Heart left ventricle (tissue), 16 donors: ENCODE measurements at regions not wholly inside any gene's neighbourhood (a gene's known extent, or its start where the extent isn't known, plus 50 kb on each side); places are given as distances from the start of the nearest gene placed in this dataset.

Experiments
- ATAC-seq, 4 donors: fragments of 200-7000 bp; cut with Tn5 transposase; one replicate each; pipeline ENCODE4 v1.9.1; 2020 to 2022; ENCODE audit warnings: moderate library complexity in 4 of 4, mild to moderate bottlenecking in 3 of 4, moderate number of reproducible peaks in 1 of 4
- DNase-seq, 5 donors: peaks; one replicate each; pipeline ENCODE4 v3.0.0-alpha.2; 2020
- H3K27ac ChIP-seq, 12 donors: fragments of 200-600 bp; sonication (generic) in 4 of 12; one replicate each; pipeline versions ENCODE4 v1.5.0 to v1.8.0; 2016 to 2022; ENCODE audit warnings: mild to moderate bottlenecking in 2 of 12
- H3K27me3 ChIP-seq, 9 donors: fragments of 200-600 bp; sonication (generic) in 2 of 9; one replicate each; pipeline versions ENCODE4 v1.5.1 to v1.8.0; 2016 to 2022; ENCODE audit warnings: mild to moderate bottlenecking in 3 of 9
- H3K36me3 ChIP-seq, 9 donors: fragments of 200-600 bp; sonication (generic) in 2 of 9; one replicate each; pipeline versions ENCODE4 v1.5.0 to v1.8.0; 2018 to 2022; ENCODE audit warnings: mild to moderate bottlenecking in 2 of 9
- H3K4me1 ChIP-seq, 12 donors: fragments of 200-600 bp; sonication (generic) in 4 of 12; one replicate each; pipeline versions ENCODE4 v1.5.0 to v1.8.0; 2016 to 2022; ENCODE audit warnings: mild to moderate bottlenecking in 3 of 12
- H3K4me3 ChIP-seq, 12 donors: fragments of 200-600 bp; sonication (generic) in 4 of 12; one replicate each; pipeline versions ENCODE4 v1.5.0 to v1.8.0; 2017 to 2022; ENCODE audit warnings: mild to moderate bottlenecking in 9 of 12, moderate library complexity in 4 of 12
- H3K9me3 ChIP-seq, 12 donors: fragments of 200-600 bp; sonication (generic) in 4 of 12; one replicate each; pipeline versions ENCODE4 v1.5.0 to v1.8.0; 2016 to 2022; ENCODE audit warnings: mild to moderate bottlenecking in 1 of 12
- POLR2A ChIP-seq, 2 donors: fragments of 450-650 bp; IDR thresholded peaks; one replicate each; pipeline ENCODE4 v1.6.1; 2017; ENCODE audit warnings: antibody characterized with exemption in 2 of 2, mild to moderate bottlenecking in 2 of 2, moderate library complexity in 2 of 2
- WGBS, 4 donors: extraction: QIAGEN DNeasy Blood & Tissue Kit in 2 of 4; methylation state at CpG; one replicate each; pipeline versions ENCODE4 v1.1.5 to v1.1.7; 2013 to 2018; 5-methylcytosine and 5-hydroxymethylcytosine counted together
- intact Hi-C, 10 donors: fragments of 100-400 bp; cut with DNase I; formaldehyde crosslinking; loops; one replicate each; pipeline versions ENCODE4 v1.11.1 to v1.14.2; 2022
- TF ChIP-seq, protein P1 (sequence below), 12 donors: fragments of 200-600 bp; sonication (generic) in 4 of 12; IDR thresholded peaks; one replicate each; pipeline versions ENCODE4 v1.5.0 to v1.8.0; 2018 to 2022; ENCODE audit warnings: antibody characterized with exemption in 12 of 12, mild to moderate bottlenecking in 5 of 12
- donor health status: ischemic (EF 13 %, LVEDD 7.1; RV severe dilation, severe dysfunction).
- donor health status: healthy with polysubstance abuse.
- donor health status: DM: no; HTN: yes; CAD: no.
- donor health status: DM: no; HTN: no; CAD: no.
- donor health status: ischemic (EF 25% LVEDD 6.9; RV normal size, moderate dysfunction).
- donor health status: ischemic (EF 25% LVEDD 5.7; RV mildly dilated, moderate dysfunction).
- donor health status: healthy.
- donor health status: DM: yes; HTN: yes; CAD: no.
- donor health status: ischemic (EF 35%, LVEDD 5.7; RV mildly dilated, moderate dysfunction).
- donor health status: nonischemic (EF 11% LVEDD 7.7; RV severe dilation, severe dysfunction).
- donor health status: DM: yes; HTN: yes; CAD: no.
- donor health status: PGD.
- donor health status: ischemic (EF 29% LVEDD 5.4; RV normal size, mild dysfunction).
- donor health status: nonischemic (EF 23%, LVEDD 6.1; RV moderate dilation, normal function).

GRCh38 chr11:29458252-29458651 is 558.6 kb downstream of the KCNA4 start:
- Histone ChIP-seq H3K4me1 (peaks cover 0 to 4% (median 0%) of the 10 kb centered on the region in 12 donors), H3K36me3 (no peaks in the 10 kb centered on the region), H3K4me3 (no peak overlapping the region), H3K9me3 (no peaks in the 10 kb centered on the region), H3K27me3 (no peaks in the 10 kb centered on the region), H3K27ac (no peak overlapping the region)
- intact Hi-C loops = loop anchor here in 2 of 10 donors (10.0 kb wide), 3 partner anchors 77 to 387 kb away; no protein-coding TSS in a partner anchor
- 0 to 27% (median 11%) methylated on average over 1 of the region's 1 CpG for WGBS, 4 donors
- DNase-seq (no peak), ATAC-seq (no peak)
- TF ChIP-seq, protein P1, sequence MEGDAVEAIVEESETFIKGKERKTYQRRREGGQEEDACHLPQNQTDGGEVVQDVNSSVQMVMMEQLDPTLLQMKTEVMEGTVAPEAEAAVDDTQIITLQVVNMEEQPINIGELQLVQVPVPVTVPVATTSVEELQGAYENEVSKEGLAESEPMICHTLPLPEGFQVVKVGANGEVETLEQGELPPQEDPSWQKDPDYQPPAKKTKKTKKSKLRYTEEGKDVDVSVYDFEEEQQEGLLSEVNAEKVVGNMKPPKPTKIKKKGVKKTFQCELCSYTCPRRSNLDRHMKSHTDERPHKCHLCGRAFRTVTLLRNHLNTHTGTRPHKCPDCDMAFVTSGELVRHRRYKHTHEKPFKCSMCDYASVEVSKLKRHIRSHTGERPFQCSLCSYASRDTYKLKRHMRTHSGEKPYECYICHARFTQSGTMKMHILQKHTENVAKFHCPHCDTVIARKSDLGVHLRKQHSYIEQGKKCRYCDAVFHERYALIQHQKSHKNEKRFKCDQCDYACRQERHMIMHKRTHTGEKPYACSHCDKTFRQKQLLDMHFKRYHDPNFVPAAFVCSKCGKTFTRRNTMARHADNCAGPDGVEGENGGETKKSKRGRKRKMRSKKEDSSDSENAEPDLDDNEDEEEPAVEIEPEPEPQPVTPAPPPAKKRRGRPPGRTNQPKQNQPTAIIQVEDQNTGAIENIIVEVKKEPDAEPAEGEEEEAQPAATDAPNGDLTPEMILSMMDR (IDR thresholded peaks at IDR 0.05) = no peak

GRCh38 chr11:29452146-29452545 is 564.7 kb downstream of the KCNA4 start:
- H3K27ac ChIP-seq = no peak overlapping the region
- no peak overlapping the region for H3K4me3 ChIP-seq
- DNase-seq (no peak), ATAC-seq (no peak)
- no peaks in the 10 kb centered on the region for H3K36me3 ChIP-seq
- no peaks in the 10 kb centered on the region for H3K27me3 ChIP-seq
- TF ChIP-seq POLR2A (IDR thresholded peaks at IDR 0.05) = no peak
- TF ChIP-seq, protein P1 (IDR thresholded peaks at IDR 0.05) = no peak
- peaks cover 0 to 3% (median 0%) of the 10 kb centered on the region in 12 donors for H3K4me1 ChIP-seq
- H3K9me3 ChIP-seq = no peaks in the 10 kb centered on the region
- intact Hi-C loops = loop anchor here in 3 of 10 donors (5.0 to 10.0 kb wide), 4 partner anchors 83 to 690 kb away; no protein-coding TSS in a partner anchor
- WGBS, 4 donors = 29 to 62% (median 45%) methylated on average over 1 of the region's 1 CpG

DNA sequence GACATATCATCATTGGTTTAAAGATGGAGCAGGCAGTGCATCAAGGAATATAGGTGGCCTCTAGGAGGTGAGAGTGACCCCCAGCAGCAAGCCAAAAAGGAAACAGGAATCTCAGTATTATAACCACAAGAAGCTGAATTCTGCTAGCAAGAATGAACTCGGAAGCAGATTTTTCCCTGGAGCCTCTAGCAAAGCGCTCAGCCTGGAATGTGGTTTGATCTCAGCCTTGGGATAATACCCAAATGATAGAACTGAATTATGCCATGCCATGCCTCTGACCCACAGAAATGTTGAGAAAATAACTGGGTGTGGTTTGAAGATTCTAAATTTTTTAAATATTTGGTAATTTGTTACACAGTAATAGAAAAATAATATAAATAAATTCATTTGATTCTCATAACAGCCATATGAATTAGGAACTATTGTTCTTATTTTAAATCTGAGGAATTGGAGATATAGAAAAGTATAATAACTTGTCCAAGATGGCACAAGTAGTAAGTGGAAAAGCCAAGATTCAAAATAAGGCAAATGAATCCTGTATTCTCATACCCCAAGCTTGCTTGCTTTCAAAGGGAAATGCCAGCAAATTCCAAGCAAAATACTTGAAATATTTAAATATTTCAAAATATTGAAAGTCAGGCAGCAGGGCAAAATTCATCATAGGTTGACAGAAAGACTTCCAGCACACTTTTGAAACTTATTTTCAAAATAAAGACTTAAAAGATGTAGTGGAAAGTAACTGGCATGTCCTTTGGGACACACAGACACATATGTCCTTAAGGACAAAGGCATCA is 567.4 kb downstream of the KCNA4 start:
- Histone ChIP-seq H3K36me3 (no peaks in the 10 kb centered on the region), H3K27ac (no peak overlapping the region), H3K27me3 (no peaks in the 10 kb centered on the region), H3K9me3 (no peaks in the 10 kb centered on the region), H3K4me3 (no peak overlapping the region), H3K4me1 (peaks cover 0 to 3% (median 0%) of the 10 kb centered on the region in 12 donors)
- no peak for ATAC-seq
- intact Hi-C loops = loop anchor here in 6 of 10 donors (5.0 to 10.0 kb wide), 7 partner anchors 85 to 695 kb away; no protein-coding TSS in a partner anchor
- WGBS, 4 donors = 75 to 82% (median 79%) methylated on average over 2 of the region's 2 CpGs
- DNase-seq = no peak
- TF ChIP-seq, protein P1 (IDR thresholded peaks at IDR 0.05) = no peak
- no peak for TF ChIP-seq POLR2A (IDR thresholded peaks at IDR 0.05)

- TF ChIP-seq, protein P1 (IDR thresholded peaks at IDR 0.05) = peak; percentile 18 to 68 (median 50)
- TF ChIP-seq POLR2A (IDR thresholded peaks at IDR 0.05) = no peak
- Histone ChIP-seq H3K27ac (no peak overlapping the region), H3K4me3 (no peak overlapping the region), H3K27me3 (no peaks in the 10 kb centered on the region), H3K9me3 (no peaks in the 10 kb centered on the region), H3K4me1 (peaks cover 0 to 3% (median 0%) of the 10 kb centered on the region in 12 donors), H3K36me3 (no peaks in the 10 kb centered on the region)
- DNase-seq (no peak), ATAC-seq (peak in 1 of 4 donors; percentile 54)
- intact Hi-C loops = loop anchor here in 5 of 10 donors (5.0 to 10.0 kb wide), 4 partner anchors 599 to 696 kb away; no protein-coding TSS in a partner anchor
- WGBS, 4 donors = 37 to 46% (median 43%) methylated on average over 3 of the region's 3 CpGs
Measured at GRCh38 chr11:29448246-29448877, 568.5 kb downstream of the KCNA4 start.
